ENCODE measurements at regions not wholly inside any gene's neighbourhood (a gene's known extent, or its start where the extent isn't known, plus 50 kb on each side); places are given as distances from the start of the nearest gene placed in this dataset.

DNA sequence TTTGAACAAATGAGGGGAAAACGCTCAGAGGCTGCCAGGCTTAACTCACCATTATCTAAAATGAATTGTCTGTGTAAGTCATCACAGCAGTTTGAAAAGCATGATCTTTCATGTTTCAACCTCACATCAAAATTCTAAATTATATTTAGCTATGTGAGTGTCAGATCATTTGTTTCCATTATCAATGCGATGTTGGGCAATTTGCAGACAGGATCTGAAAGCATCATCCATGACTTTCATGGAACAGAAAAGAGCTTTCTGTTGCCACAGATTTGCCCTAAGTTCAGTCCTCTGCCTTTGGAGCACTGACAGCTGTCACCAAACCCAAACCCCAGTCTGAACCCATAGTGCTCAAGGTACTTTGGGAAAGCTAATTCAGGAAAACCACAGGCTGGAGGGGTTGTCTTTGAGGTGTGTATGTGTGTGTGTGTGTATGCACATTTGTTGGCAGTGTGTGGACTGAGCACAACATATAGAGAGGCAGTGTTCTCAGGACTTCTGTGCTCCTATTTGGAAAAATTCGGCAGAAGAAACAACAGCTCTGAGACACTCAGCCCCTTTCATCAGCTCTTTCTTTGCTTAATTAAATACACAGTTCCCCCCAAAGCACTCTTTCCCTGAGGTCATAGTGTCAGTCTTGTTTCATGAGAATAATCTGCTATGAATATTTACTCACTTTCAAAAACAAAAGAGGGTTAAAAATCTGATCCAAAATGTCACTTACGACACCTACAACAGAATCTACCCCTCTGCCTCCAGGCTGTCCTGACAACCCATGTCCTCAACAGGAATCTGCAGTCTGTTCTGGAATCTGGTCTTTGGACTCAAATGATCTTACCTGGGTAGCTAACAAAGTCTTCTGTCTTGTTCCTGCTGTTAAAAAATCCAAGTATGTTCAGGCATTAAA lies 188.5 kb upstream of the KLF14 start:
- TF ChIP-seq, protein P1, sequence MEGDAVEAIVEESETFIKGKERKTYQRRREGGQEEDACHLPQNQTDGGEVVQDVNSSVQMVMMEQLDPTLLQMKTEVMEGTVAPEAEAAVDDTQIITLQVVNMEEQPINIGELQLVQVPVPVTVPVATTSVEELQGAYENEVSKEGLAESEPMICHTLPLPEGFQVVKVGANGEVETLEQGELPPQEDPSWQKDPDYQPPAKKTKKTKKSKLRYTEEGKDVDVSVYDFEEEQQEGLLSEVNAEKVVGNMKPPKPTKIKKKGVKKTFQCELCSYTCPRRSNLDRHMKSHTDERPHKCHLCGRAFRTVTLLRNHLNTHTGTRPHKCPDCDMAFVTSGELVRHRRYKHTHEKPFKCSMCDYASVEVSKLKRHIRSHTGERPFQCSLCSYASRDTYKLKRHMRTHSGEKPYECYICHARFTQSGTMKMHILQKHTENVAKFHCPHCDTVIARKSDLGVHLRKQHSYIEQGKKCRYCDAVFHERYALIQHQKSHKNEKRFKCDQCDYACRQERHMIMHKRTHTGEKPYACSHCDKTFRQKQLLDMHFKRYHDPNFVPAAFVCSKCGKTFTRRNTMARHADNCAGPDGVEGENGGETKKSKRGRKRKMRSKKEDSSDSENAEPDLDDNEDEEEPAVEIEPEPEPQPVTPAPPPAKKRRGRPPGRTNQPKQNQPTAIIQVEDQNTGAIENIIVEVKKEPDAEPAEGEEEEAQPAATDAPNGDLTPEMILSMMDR (IDR thresholded peaks at IDR 0.05): no peak
- no peak for TF ChIP-seq POLR2A (IDR thresholded peaks at IDR 0.05)
